ENCODE measurements at regions not wholly inside any gene's neighbourhood (a gene's known extent, or its start where the extent isn't known, plus 50 kb on each side); places are given as distances from the start of the nearest gene placed in this dataset.

DNA sequence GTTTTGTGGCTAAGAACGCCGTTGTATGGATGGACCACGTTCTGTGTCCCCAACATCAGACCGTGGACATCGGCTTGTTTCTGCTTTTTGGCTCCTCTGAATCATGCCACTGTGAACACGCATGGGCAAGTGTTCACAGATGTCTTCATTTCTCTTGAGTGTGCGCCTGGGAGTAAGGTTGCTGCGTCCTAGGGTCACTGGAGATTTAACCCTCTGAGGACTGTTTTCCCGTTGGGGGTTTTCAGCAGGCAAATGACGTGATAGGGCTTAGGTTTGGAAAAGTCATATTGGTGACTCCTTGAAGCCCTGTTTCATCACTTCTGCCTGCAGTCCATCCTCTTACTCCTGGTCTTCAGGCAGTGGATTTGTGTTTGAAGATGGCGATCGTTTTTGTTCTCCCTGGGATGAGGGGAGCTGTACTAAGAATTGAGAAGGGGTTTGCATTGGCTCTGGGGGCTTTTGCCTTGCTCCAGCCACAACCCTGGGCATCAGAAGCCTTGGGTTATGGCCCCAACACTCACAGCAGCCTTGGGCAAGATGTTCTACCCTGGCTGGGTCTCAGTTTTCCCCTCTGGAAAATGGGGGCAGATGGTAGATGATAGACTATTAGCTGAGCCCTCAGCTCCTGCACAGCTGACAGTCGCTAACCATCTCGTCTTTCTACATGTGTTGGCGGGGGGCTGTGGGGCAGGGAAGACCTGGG lies 67.2 kb upstream of the CIBAR2 start:
- peaks cover 14% of the 10 kb centered on the region for H3K9me3 Mint-ChIP-seq
- H3K27ac Mint-ChIP-seq = no peak overlapping the region
- H3K27me3 Mint-ChIP-seq = peaks cover 40% of the 10 kb centered on the region
- H3K4me3 Mint-ChIP-seq = no peak overlapping the region
- no peaks in the 10 kb centered on the region for H3K36me3 Mint-ChIP-seq
- CTCF ChIA-PET = no interaction called here
- H3K4me1 Mint-ChIP-seq = no peaks in the 10 kb centered on the region
- DNase-seq = no peak

DNA sequence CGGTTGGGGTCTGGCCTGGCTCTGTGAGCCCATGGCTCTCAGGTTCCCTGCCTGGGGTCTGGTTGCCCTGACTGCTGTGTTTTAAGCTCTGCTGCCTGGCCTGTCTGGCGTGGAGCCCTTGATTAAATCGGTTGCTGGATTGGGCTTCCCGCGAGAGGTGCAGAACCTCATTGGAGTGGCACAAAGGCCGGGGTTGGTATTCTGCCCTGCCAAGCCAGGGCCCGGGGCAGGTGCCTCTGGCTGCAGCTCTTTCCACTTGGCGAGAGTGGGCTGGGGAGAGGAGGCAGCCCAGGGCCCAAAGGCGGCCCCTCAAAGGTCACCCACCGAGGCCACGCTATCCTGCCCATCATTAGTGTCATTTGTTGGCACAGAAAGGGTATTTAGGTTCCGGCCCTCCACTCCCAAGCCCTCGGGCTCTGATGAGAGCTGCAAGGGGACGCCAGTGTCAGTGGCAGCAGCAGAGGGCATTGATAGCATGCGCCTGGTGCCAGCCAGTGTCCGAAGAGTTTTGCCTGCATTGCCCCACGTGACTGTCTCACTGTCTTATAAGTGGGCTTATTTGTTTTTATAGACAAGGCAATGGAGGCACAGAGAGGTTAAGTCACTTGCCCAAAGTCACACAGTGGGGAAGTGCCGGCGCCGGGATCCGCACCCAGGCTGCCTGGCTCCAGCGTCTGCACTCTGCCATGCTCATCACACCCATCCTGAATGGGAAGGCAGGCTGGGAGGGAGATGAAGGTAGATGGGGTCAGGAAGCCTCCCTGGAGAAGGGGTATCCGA lies 68.0 kb upstream of the CIBAR2 start:
- no peak for DNase-seq
- H3K4me1 Mint-ChIP-seq = no peaks in the 10 kb centered on the region
- CTCF ChIA-PET = no interaction called here
- H3K27ac Mint-ChIP-seq = no peak overlapping the region
- peaks cover 32% of the 10 kb centered on the region for H3K27me3 Mint-ChIP-seq
- H3K4me3 Mint-ChIP-seq = no peak overlapping the region
- H3K36me3 Mint-ChIP-seq = no peaks in the 10 kb centered on the region
- peaks cover 20% of the 10 kb centered on the region for H3K9me3 Mint-ChIP-seq

DNA sequence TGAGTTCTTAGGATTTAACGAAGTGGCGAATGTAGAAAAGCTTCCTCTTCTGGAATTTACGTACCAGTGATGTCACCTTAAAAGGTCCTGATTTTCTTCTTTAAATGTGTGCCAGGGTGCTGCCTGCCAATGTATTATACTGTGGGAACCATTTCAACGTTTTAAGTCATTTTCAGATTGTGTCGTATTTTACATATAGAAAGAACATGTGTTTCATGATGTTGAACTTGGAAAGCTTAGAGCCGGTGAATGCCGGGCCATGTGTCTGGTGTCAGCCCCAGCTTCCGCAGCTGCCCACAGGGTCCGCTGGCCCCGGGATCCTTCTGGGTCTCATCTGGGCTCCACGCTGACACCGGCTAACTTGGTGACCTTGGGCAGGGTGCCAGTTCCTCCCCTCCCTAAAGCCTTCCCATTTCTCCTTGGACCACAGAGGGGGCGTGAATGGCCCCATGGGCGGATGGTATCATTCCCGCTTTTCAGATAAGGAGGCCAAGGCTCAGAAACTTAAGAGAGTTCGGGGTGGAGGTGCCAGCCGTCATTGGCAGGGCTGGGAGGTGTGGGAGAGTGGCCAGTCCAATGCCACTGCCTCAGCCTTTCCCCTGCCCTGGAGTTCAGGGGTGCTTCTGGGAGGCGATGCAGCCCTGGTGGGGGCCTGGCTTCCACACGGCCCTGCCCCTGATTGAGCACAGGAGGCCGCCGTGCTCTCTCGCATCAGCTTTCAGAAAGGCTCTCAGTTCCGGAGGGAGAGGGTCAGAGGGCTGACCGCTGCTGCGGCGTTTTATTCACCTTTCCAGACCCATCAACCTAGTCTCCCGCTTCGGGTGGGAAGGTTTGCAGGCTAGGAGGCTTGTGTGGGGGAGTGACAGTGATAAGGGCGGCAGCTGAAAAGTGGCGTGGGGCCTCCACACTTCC lies 68.8 kb upstream of the CIBAR2 start:
- Mint-ChIP-seq H3K27me3 (peaks cover 24% of the 10 kb centered on the region), H3K36me3 (no peaks in the 10 kb centered on the region), H3K4me3 (no peak overlapping the region), H3K4me1 (no peaks in the 10 kb centered on the region), H3K27ac (no peak overlapping the region), H3K9me3 (peaks cover 20% of the 10 kb centered on the region)
- CTCF ChIA-PET = no interaction called here
- DNase-seq = no peak

DNA sequence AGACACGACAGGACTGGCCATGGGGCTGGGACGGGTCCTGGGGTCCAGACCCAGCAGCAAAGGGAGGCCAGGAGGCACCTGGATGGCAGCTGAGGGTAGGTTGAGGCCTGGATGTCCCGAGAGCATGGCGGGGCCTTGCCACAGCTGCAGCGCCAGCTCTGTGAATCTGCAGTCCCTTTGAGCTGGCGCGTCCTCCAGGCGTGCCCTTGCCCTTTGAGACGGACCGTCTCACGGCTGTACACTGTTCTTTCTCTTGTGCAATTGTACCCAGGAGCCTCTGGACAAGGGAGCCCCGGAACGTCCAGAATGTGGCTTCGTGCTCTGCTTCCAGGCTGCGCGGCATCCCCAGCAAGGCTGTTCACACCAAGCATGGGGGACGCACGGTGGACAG lies 69.5 kb upstream of the CIBAR2 start:
- no peak for DNase-seq
- Mint-ChIP-seq H3K4me1 (no peaks in the 10 kb centered on the region), H3K27ac (no peak overlapping the region), H3K4me3 (no peak overlapping the region), H3K27me3 (peaks cover 17% of the 10 kb centered on the region), H3K9me3 (peaks cover 20% of the 10 kb centered on the region), H3K36me3 (no peaks in the 10 kb centered on the region)
- CTCF ChIA-PET = no interaction called here

DNA sequence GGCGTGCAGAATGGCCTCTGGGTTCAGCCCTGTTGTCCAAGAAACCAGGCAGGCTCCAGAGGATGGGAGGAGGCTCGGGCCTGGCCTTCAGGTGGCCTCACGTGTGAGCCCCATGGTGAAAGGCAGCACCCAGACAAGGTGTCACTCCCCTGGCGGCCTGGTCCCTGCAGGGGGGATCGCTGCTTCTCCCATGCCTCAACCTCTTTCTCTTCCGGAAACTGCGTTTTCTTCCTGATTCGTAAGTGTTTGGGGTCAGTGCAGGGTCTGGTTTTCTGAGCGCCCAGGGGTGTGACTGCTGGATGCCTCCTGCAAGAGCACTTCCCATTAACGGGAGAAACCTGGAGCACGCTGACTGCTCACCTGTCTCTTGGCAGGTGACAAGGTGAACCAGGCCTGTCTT lies 70.0 kb upstream of the CIBAR2 start:
- Mint-ChIP-seq H3K4me1 (no peaks in the 10 kb centered on the region), H3K36me3 (no peaks in the 10 kb centered on the region), H3K4me3 (no peak overlapping the region), H3K27ac (no peak overlapping the region), H3K9me3 (peaks cover 20% of the 10 kb centered on the region), H3K27me3 (peaks cover 12% of the 10 kb centered on the region)
- no peak for DNase-seq
- CTCF ChIA-PET = no interaction called here

DNA sequence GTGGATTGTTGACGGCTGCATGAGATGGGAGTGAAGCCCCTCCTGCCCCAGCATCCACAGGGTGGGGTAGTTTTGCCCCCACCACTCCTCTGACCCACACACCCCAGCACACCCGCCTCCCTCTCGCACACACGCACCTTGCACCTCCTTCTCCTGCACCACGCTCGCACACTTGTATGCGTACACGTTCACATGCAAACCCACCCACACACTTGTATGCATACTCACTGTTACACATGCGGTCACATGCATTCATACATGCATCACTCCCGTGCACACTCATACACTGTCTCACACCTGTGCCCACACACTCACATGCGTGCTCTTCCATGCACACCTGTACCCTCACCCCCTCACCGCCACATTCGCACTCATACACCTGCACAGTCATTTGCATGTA lies 70.5 kb upstream of the CIBAR2 start:
- Mint-ChIP-seq H3K36me3 (no peaks in the 10 kb centered on the region), H3K27me3 (peaks cover 7% of the 10 kb centered on the region), H3K4me3 (no peak overlapping the region), H3K27ac (no peak overlapping the region), H3K4me1 (no peaks in the 10 kb centered on the region), H3K9me3 (peaks cover 20% of the 10 kb centered on the region)
- CTCF ChIA-PET = no interaction called here
- no peak for DNase-seq

DNA sequence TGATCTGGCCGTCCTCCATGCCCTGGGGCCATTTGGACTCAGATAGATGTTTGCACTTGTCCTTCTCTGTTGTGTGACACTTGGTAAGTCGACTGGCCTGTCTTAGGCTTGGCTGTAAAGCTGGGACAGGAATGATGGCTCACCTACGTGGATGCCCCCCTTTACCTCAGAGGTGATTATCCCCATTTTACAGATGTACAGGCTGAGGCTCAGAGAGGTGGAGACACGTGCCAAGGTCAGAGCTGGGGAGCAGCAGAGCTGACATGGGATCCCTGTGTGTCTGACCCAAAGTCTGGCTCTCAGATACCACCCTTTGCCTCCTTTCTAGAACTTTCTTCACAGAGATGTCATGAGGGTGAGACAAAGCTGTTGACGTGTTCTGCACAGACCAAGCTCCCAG lies 71.3 kb upstream of the CIBAR2 start:
- no peaks in the 10 kb centered on the region for H3K36me3 Mint-ChIP-seq
- no peak overlapping the region for H3K27ac Mint-ChIP-seq
- H3K9me3 Mint-ChIP-seq = peaks cover 20% of the 10 kb centered on the region
- no peaks in the 10 kb centered on the region for H3K4me1 Mint-ChIP-seq
- no peak overlapping the region for H3K4me3 Mint-ChIP-seq
- CTCF ChIA-PET = no interaction called here
- peaks cover 6% of the 10 kb centered on the region for H3K27me3 Mint-ChIP-seq
- no peak for DNase-seq

DNA sequence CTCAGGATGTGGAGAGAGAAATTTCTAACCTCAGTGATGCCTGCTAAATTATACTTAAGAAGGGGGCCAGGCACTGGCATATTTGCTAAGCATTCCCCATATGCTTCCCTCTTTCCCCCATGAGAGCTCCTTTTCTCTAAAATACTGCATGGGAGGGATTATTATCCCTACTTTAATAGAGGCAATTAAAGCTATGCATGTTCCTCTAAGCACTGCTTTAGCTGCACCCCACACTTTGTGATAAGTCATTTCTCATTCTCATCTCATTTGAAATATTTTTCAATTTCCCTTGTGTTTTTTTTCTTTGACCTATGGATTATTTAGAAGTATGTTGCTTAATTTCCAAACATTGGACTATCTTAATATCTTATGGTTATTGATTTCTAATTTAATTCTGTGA lies 72.1 kb upstream of the CIBAR2 start:
- no peak overlapping the region for H3K4me3 Mint-ChIP-seq
- no peak overlapping the region for H3K27ac Mint-ChIP-seq
- no peak for DNase-seq
- peaks cover 20% of the 10 kb centered on the region for H3K9me3 Mint-ChIP-seq
- H3K36me3 Mint-ChIP-seq = no peaks in the 10 kb centered on the region
- peaks cover 14% of the 10 kb centered on the region for H3K27me3 Mint-ChIP-seq
- CTCF ChIA-PET = no interaction called here
- no peaks in the 10 kb centered on the region for H3K4me1 Mint-ChIP-seq

DNA sequence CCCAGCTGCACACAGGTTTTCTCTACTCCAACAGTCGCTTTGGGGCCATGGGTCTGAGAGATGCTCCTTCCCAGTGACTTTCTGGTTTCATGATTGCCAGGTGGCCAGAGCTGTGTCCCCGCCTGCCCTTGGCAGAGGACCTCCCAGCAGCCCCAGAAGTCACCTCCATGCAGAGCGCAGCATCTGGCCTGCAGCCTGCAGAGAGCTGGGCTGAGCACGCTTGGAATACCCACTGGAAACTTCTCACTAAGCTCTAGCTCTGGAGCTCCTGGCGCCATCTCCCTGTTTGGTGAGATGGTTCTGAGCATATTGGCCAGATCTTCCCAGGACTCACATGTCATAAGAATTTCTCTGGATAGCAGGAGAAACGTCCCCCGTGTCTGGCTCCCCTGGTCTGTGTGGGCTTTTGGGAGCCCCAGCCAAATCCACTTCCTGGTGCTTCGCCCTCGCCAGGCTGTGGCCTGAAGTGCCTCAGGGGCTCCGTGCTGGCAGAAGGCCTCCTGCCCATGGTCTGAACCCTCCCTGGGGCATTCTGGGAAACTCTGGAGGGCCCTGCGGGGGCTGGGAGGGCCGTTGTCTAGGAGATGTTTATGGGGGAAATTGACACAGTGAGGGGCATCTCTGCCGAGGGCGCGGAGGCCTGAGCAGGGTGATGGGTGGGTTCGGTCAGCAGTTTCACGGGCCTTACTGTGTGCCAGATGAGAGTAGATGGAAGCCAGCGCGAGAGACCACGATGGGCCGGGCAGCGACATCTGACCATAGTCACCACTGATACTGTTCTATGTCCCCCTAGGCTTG lies 73.2 kb upstream of the CIBAR2 start:
- no peaks in the 10 kb centered on the region for H3K4me1 Mint-ChIP-seq
- CTCF ChIA-PET = no interaction called here
- H3K9me3 Mint-ChIP-seq = peaks cover 23% of the 10 kb centered on the region
- H3K4me3 Mint-ChIP-seq = no peak overlapping the region
- no peak overlapping the region for H3K27ac Mint-ChIP-seq
- no peak for DNase-seq
- peaks cover 18% of the 10 kb centered on the region for H3K27me3 Mint-ChIP-seq
- no peaks in the 10 kb centered on the region for H3K36me3 Mint-ChIP-seq

DNA sequence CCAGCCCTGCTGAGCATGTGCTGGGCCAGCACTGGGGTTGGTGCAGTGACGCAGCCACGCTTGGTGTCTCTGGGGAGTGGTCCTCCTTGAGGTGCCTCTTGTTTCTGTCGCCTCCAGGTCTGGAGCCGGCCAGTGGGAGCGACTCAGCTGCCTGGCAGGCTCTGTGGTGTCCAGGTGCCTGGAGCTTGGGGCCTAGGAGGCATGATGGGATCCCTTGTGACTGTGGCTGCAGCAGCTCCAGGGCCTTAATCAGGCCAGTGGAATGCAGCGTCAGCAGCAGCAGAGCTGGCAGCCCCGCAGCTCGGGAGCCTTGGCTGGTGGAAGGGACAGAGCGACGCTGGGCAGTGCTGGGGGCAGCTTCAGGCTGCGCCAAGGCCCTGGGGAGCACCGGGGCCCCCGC lies 74.7 kb upstream of the CIBAR2 start:
- H3K36me3 Mint-ChIP-seq = no peaks in the 10 kb centered on the region
- DNase-seq = no peak
- CTCF ChIA-PET = no interaction called here
- peaks cover 24% of the 10 kb centered on the region for H3K27me3 Mint-ChIP-seq
- no peaks in the 10 kb centered on the region for H3K4me1 Mint-ChIP-seq
- no peak overlapping the region for H3K27ac Mint-ChIP-seq
- no peak overlapping the region for H3K4me3 Mint-ChIP-seq
- peaks cover 23% of the 10 kb centered on the region for H3K9me3 Mint-ChIP-seq

DNA sequence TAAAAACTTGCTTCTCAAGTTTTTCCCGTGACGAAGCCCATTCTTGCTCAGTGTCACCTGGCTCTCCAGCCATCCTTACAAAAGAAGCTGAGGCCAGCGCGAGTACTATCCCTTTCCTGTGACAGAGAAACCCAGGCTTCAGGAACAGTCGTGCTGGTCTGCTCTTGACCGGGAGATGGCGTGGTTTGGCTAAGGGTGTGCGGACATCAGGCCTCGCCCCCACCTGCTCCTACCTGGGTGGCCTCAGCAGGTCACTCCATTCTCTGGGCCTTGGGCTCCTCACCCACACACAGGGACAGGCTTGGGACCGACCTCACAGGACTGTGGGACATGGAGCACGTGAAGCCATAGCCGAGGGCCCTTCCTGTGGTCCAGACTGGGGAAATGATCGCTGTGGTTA lies 75.2 kb upstream of the CIBAR2 start:
- Mint-ChIP-seq H3K27ac (no peak overlapping the region), H3K27me3 (peaks cover 25% of the 10 kb centered on the region), H3K36me3 (no peaks in the 10 kb centered on the region), H3K9me3 (peaks cover 23% of the 10 kb centered on the region), H3K4me1 (no peaks in the 10 kb centered on the region), H3K4me3 (no peak overlapping the region)
- CTCF ChIA-PET = no interaction called here
- no peak for DNase-seq

DNA sequence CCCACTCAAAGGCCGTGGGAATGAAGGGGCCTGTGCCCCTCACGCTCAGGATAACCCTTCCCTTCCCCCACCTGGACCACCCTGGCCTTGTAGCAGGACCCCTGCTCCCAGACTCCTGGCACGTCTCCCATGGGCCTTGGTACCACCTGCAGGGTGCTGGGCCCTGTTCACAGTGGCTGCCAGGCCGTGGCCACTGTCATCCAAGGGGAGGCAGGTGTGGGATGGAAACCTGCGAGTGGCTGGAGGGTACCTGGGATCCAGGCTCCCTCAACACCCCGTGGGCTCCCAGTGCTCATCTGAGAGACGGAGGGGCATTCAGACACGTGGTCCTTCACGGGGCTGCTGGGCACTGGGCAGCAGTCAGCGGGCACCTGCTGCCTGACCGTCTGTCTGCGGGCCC lies 75.6 kb upstream of the CIBAR2 start:
- Mint-ChIP-seq H3K27me3 (peaks cover 29% of the 10 kb centered on the region), H3K4me3 (no peak overlapping the region), H3K36me3 (no peaks in the 10 kb centered on the region), H3K4me1 (no peaks in the 10 kb centered on the region), H3K27ac (no peak overlapping the region), H3K9me3 (peaks cover 21% of the 10 kb centered on the region)
- no peak for DNase-seq
- CTCF ChIA-PET = no interaction called here

DNA sequence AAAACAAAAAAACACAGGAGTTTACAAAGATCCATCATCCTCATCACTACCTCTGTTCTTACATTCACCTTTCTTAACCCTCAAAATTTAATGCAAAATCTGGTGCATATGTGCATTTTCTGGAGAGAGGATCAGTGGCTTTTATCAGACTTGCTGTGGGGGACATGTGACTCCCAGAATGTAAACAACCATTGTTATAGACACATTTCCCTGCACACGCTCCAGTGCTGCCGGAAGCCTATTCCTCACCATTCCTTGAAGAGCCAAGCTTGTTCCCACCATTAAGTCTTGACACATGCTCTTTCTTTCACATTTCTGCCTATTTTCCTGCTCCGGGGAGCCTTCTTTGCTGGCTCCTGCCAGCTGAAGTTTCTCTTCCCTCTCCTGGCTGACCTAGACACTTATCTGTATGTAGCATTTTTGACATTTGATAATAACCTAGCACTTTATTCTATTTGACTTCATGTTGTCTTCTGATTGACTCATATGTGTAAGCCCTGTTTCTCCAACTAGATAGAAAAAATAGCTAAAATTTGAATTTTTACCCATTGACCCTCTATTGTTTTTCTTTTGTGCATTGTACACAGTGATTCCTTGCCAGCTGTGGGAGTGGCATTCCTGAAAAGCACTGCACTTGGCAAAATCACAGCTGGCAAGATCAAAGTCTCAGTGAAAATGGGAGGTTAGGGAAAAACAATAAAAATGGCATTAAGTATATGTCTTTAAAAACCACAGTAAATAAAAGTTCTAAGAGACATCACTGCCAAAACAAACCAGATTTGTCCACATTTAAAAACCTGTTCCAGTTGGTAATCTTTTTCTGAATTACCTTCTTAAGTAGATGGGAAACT lies 76.8 kb upstream of the CIBAR2 start:
- Mint-ChIP-seq H3K4me3 (no peak overlapping the region), H3K36me3 (no peaks in the 10 kb centered on the region), H3K27me3 (peaks cover 29% of the 10 kb centered on the region), H3K4me1 (no peaks in the 10 kb centered on the region), H3K9me3 (peaks cover 14% of the 10 kb centered on the region), H3K27ac (no peak overlapping the region)
- DNase-seq = no peak
- CTCF ChIA-PET = no interaction called here
